Neural progenitor cell (in vitro differentiated cells): ENCODE measurements at regions not wholly inside any gene's neighbourhood (a gene's known extent, or its start where the extent isn't known, plus 50 kb on each side); places are given as distances from the start of the nearest gene placed in this dataset.

Source experiments
- DNase-seq: peaks from one replicate; pipeline ENCODE4 v3.0.0-alpha.2; 2016; ENCODE audit warnings: low spot score
- H2AFZ ChIP-seq: fragments of 200-600 bp; sonication (generic); replicated peaks from 2 replicates; pipeline ENCODE4 v1.6.1; 2016; ENCODE audit warnings: antibody characterized with exemption
- H3F3A ChIP-seq: fragments of 200-600 bp; sonication (generic); 2 replicates; pipeline ENCODE4 v1.6.1; 2016; ENCODE audit warnings: antibody characterized with exemption, low read depth
- H3K27ac ChIP-seq: fragments of 200-600 bp; sonication (generic); 2 replicates; pipeline ENCODE4 v1.5.1; 2016; ENCODE audit warnings: mild to moderate bottlenecking
- H3K27me3 ChIP-seq: fragments of 200-600 bp; sonication (generic); 2 replicates; pipeline ENCODE4 v1.6.1; 2016; ENCODE audit warnings: mild to moderate bottlenecking, moderate library complexity
- H3K36me3 ChIP-seq: fragments of 200-600 bp; sonication (generic); 2 replicates; pipeline ENCODE4 v1.5.1; 2016
- H3K4me1 ChIP-seq: fragments of 200-600 bp; sonication (generic); 2 replicates; pipeline ENCODE4 v1.6.1; 2016; ENCODE audit warnings: mixed run types
- H3K4me2 ChIP-seq: fragments of 200-600 bp; sonication (generic); 2 replicates; pipeline ENCODE4 v1.6.1; 2016
- H3K4me3 ChIP-seq: fragments of 200-600 bp; sonication (generic); 2 replicates; pipeline ENCODE4 v1.5.1; 2016
- H3K79me2 ChIP-seq: fragments of 200-600 bp; sonication (generic); 2 replicates; pipeline ENCODE4 v1.6.1; 2016; ENCODE audit warnings: low read depth
- H3K9ac ChIP-seq: fragments of 200-600 bp; sonication (generic); 2 replicates; pipeline ENCODE4 v1.6.1; 2016
- H3K9me3 ChIP-seq: fragments of 200-600 bp; sonication (generic); 2 replicates; pipeline ENCODE4 v1.5.1; 2016; ENCODE audit warnings: low read depth
- H4K20me1 ChIP-seq: fragments of 200-600 bp; sonication (generic); 2 replicates; pipeline ENCODE4 v1.6.1; 2016; ENCODE audit warnings: low read depth
- H3K27ac Mint-ChIP-seq: 3 replicates; pipeline ENCODE4 v1.8.0; 2021; ENCODE audit warnings: mixed read lengths
- H3K27me3 Mint-ChIP-seq: 2 replicates; pipeline ENCODE4 v1.8.0; 2022; ENCODE audit warnings: low read depth, mild to moderate bottlenecking, inconsistent platforms, moderate library complexity, mixed read lengths; ENCODE audit not compliant: insufficient read depth
- H3K36me3 Mint-ChIP-seq: 3 replicates; pipeline ENCODE4 v1.8.0; 2021; ENCODE audit warnings: mixed read lengths
- H3K4me1 Mint-ChIP-seq: 3 replicates; pipeline ENCODE4 v1.8.0; 2021; ENCODE audit warnings: mixed read lengths
- H3K4me3 Mint-ChIP-seq: 3 replicates; pipeline ENCODE4 v1.8.0; 2021; ENCODE audit warnings: mild to moderate bottlenecking, moderate library complexity, mixed read lengths
- H3K9me3 Mint-ChIP-seq: 3 replicates; pipeline ENCODE4 v1.8.0; 2020; ENCODE audit warnings: mixed read lengths
- EZH2 ChIP-seq: fragments of 200-600 bp; sonication (generic); IDR thresholded peaks from 2 replicates; pipeline ENCODE4 v1.6.1; 2017; ENCODE audit warnings: antibody characterized with exemption, mild to moderate bottlenecking, moderate library complexity
- EZH2phosphoT487 ChIP-seq: fragments of 200-600 bp; sonication (generic); IDR thresholded peaks from 2 replicates; pipeline ENCODE4 v1.6.1; 2017; ENCODE audit warnings: antibody characterized with exemption
- TF ChIP-seq, protein P1 (sequence below): fragments of 200-600 bp; sonication (generic); IDR thresholded peaks from 2 replicates; pipeline ENCODE4 v1.5.1; 2017; ENCODE audit warnings: antibody characterized with exemption, mild to moderate bottlenecking

DNA sequence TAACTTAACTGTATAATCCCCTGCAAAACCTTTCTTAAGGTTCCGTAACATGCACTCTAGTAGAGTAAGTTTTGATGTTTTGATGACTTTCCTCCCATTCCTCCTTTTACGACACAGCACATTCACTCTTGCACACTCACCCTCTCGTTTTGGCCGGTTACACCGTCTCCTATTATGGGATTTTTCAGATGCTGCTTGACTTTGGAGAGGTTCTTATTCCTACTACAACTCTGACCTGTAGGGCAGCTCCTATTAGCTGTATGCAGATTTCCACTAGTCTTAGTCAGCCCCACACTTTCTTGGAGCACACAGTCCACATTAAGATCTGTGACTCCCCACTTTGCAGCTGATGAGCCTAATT, 223.7 kb upstream of the SYNCRIP start:
- no peak for TF ChIP-seq EZH2phosphoT487
- Histone ChIP-seq H3K4me1 (peaks cover 35% of the 10 kb centered on the region), H3K4me3 (no peak overlapping the region), H3F3A (no peaks in the 10 kb centered on the region), H3K4me2 (peak overlapping the region; percentile 4), H4K20me1 (no peaks in the 10 kb centered on the region), H3K27me3 (no peaks in the 10 kb centered on the region), H3K9ac (no peak overlapping the region), H2AFZ (peak overlapping the region; percentile 64), H3K36me3 (no peaks in the 10 kb centered on the region), H3K79me2 (no peaks in the 10 kb centered on the region), H3K9me3 (no peaks in the 10 kb centered on the region), H3K27ac (no peak overlapping the region)
- Mint-ChIP-seq H3K36me3 (no peaks in the 10 kb centered on the region), H3K27ac (no peak overlapping the region), H3K9me3 (no peaks in the 10 kb centered on the region), H3K4me1 (no peaks in the 10 kb centered on the region), H3K4me3 (no peak overlapping the region), H3K27me3 (no peaks in the 10 kb centered on the region)
- DNase-seq, result no peak

DNA sequence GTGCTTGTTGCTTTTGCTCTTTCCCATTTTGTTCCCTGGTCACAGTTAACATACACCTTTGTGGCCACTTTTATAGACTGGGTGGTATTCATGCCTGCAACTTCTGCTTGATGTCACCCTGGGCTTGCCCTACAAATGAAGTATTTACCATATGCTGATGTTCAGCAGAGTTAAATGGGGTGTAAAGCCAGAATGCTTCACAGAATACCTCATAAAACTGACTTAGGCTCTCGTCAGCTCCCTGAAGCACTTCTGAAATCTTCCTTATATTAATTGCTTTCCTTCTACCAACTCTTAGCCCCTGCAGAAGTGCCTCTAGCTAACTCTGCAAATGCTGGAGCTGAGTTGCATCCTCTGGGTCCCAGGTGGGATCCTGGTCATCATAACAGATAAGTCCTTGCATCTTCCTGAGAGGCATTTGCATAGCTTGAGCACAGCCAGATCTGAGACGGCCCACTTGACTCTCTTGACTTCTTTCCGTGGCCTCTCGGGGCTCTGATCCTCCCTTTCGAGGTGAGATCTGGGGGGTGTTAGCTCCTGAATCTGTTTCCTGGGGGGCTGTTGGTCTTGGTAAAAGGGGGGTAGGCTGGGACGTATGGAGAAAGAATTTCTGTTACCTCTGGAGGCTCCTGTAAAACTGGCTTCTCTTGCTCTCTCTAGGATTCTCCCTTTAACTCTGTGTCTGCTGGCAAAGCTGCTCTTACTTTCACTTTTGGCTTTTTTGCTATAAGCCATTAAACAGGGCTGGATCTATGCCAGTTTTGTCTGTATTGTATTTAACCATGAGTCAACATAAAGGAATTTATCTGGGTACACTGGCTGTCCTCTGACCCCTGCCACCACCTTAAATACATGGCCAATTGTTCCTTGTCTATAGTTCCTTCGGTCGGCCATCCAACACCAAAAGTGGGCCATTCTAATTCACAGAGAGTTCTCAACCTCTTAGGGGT, 223.0 kb upstream of the SYNCRIP start:
- Histone ChIP-seq H3K4me3 (no peak overlapping the region), H3K4me2 (peak overlapping the region; percentile 33)

DNA sequence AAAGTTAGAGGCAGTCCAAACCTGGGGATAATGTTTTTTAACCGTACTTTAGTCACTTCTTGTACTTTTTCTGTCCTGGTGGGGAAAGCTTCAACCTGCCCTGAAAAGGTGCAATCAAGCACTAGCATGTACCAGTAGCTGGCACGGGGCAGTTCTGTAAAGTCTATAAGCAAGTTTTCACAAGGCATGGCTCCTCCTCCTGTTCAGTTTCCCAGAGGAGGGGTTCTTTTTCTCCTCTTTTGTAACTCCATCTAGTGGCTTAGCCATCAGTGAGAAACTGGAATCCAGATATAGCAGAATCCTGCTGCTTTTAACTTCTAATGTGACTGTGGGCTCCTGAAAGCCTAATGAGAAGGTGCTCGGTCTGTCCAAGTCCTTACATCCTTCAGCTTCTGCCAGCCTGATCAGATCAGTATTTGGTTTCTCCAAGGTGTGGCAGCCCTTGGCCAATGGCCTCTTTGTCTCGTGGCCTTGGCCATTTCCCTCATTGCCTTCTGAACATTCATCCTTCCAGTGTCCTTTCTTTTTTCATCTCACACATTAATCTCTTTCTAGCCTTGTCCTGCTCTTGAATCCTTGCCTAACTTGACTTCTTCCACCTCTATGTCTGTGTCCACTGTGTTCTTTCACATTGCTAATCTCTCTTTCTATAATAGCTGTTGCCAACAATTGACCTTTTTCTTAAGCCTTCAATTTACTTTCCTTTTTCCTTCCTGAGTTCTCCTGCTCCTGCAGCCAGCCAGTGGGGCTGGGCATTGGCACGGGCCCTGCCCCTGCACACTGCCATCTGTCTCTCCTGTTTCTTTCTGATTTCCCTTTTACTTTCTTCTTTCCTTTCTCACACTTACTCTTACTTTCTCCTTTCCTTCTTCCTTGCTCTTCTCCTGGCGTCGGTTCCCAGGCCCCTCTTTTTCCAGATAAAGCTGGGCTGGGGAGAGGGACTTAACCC, 222.0 kb upstream of the SYNCRIP start:
- no peaks in the 10 kb centered on the region for H3K79me2 ChIP-seq
- no peak overlapping the region for H3K4me2 ChIP-seq
- no peak overlapping the region for H2AFZ ChIP-seq
- H3K4me1 Mint-ChIP-seq, result no peaks in the 10 kb centered on the region
- H3K9me3 Mint-ChIP-seq, result no peaks in the 10 kb centered on the region
- no peaks in the 10 kb centered on the region for H3K36me3 ChIP-seq
- no peaks in the 10 kb centered on the region for H4K20me1 ChIP-seq
- H3K27me3 ChIP-seq, result no peaks in the 10 kb centered on the region
- TF ChIP-seq EZH2, result no peak
- TF ChIP-seq, protein P1, sequence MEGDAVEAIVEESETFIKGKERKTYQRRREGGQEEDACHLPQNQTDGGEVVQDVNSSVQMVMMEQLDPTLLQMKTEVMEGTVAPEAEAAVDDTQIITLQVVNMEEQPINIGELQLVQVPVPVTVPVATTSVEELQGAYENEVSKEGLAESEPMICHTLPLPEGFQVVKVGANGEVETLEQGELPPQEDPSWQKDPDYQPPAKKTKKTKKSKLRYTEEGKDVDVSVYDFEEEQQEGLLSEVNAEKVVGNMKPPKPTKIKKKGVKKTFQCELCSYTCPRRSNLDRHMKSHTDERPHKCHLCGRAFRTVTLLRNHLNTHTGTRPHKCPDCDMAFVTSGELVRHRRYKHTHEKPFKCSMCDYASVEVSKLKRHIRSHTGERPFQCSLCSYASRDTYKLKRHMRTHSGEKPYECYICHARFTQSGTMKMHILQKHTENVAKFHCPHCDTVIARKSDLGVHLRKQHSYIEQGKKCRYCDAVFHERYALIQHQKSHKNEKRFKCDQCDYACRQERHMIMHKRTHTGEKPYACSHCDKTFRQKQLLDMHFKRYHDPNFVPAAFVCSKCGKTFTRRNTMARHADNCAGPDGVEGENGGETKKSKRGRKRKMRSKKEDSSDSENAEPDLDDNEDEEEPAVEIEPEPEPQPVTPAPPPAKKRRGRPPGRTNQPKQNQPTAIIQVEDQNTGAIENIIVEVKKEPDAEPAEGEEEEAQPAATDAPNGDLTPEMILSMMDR, result no peak
- TF ChIP-seq EZH2phosphoT487, result no peak
- no peak overlapping the region for H3K9ac ChIP-seq
- no peak for DNase-seq
- no peak overlapping the region for H3K27ac ChIP-seq
- H3K4me3 ChIP-seq, result no peak overlapping the region
- H3K9me3 ChIP-seq, result no peaks in the 10 kb centered on the region
- H3F3A ChIP-seq, result no peaks in the 10 kb centered on the region
- no peaks in the 10 kb centered on the region for H3K27me3 Mint-ChIP-seq
- H3K4me3 Mint-ChIP-seq, result no peak overlapping the region
- H3K36me3 Mint-ChIP-seq, result no peaks in the 10 kb centered on the region
- H3K27ac Mint-ChIP-seq, result no peak overlapping the region
- H3K4me1 ChIP-seq, result peaks cover 35% of the 10 kb centered on the region

More for the DNA sequence above, 223.0 kb upstream of the SYNCRIP start:
- DNase-seq, result peak; percentile 24
- H3K79me2 ChIP-seq, result no peaks in the 10 kb centered on the region
- H3K9me3 Mint-ChIP-seq, result no peaks in the 10 kb centered on the region
- peak overlapping the region; percentile 64 for H2AFZ ChIP-seq
- TF ChIP-seq, protein P1, result no peak
- TF ChIP-seq EZH2 (no peak), EZH2phosphoT487 (no peak)
- H4K20me1 ChIP-seq, result no peaks in the 10 kb centered on the region
- H3K27me3 ChIP-seq, result no peaks in the 10 kb centered on the region
- no peaks in the 10 kb centered on the region for H3K4me1 Mint-ChIP-seq
- no peaks in the 10 kb centered on the region for H3K27me3 Mint-ChIP-seq
- no peak overlapping the region for H3K9ac ChIP-seq
- peaks cover 35% of the 10 kb centered on the region for H3K4me1 ChIP-seq
- H3K27ac Mint-ChIP-seq, result no peak overlapping the region
- H3K27ac ChIP-seq, result no peak overlapping the region
- no peaks in the 10 kb centered on the region for H3F3A ChIP-seq
- no peaks in the 10 kb centered on the region for H3K36me3 Mint-ChIP-seq
- H3K4me3 Mint-ChIP-seq, result no peak overlapping the region
- H3K36me3 ChIP-seq, result no peaks in the 10 kb centered on the region
- no peaks in the 10 kb centered on the region for H3K9me3 ChIP-seq
